Breast epithelium (tissue), 3 donors: ENCODE measurements at regions not wholly inside any gene's neighbourhood (a gene's known extent, or its start where the extent isn't known, plus 50 kb on each side); places are given as distances from the start of the nearest gene placed in this dataset.

ENCODE experiments used
- CTCF ChIP-seq, 3 donors: fragments of 450-650 bp; IDR thresholded peaks; one replicate each; pipeline ENCODE4 v1.5.1; 2016 to 2017; ENCODE audit warnings: antibody characterized with exemption in 3 of 3, mild to moderate bottlenecking in 3 of 3, moderate library complexity in 3 of 3
- POLR2A ChIP-seq: fragments of 450-650 bp; IDR thresholded peaks from one replicate; pipeline ENCODE4 v1.6.1; 2016; ENCODE audit warnings: antibody characterized with exemption, mild to moderate bottlenecking, moderate library complexity
- POLR2AphosphoS5 ChIP-seq, 3 donors: sonication (generic); formaldehyde crosslinking; IDR thresholded peaks; one replicate each; pipeline ENCODE4 v1.6.1; 2017; ENCODE audit warnings: antibody characterized with exemption in 3 of 3

GRCh38 chr11:45082744-45083543, 63.5 kb upstream of the PRDM11 start:
- TF ChIP-seq CTCF (IDR thresholded peaks at IDR 0.05) (no peak), POLR2AphosphoS5 (IDR thresholded peaks at IDR 0.05) (no peak), POLR2A (no peak)
